ENCODE measurements at regions not wholly inside any gene's neighbourhood (a gene's known extent, or its start where the extent isn't known, plus 50 kb on each side); places are given as distances from the start of the nearest gene placed in this dataset.

DNA sequence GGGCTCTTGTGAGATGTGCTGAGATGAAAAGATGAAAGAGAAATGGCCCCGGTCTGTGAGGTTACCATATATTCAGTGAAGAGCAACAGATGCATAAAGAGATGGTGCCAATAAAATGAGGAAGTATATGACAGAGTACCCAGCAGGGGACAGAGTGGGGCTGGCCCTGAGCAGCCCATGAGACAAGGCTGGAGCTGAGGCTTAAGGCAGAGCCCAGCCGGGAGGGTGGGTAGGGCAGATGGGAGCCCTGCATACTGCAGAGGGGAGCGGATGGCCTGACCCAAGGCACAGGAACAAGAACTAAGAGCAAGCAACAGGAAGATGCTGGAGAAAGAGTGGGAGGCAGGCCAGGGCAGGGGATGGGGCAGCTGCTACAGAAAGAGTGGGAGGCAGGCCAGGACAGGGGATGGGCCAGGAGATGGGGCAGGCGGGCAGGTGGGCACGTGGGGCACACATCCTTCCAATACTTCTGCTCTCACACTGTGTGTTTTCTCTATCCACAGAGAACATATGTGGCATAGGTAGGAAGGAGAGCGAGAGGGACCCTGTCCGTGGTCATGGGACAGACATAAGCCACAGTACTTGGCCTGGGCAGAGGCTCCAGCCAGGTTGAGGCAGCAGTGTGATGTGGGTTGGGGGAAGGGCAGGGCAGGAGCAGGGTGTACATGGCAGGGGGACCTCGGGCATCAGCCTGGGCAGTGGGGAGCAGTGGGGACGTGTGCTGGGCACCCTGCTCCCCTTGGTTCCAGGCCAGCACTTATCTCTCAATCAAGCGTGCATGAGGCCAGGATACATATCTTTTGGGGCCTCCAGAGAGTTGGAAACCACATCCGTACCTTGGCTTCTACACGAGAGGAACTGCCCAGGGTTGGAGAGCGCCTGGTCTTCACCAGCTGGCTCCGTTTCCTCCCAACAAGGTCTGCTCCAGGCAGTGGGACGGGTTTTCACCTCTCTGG lies 91.6 kb upstream of the IKZF1 start:
- no peak for TF ChIP-seq EZH2 (IDR thresholded peaks at IDR 0.05; ENCODE audit: borderline replicate concordance)
- TF ChIP-seq, protein P1, sequence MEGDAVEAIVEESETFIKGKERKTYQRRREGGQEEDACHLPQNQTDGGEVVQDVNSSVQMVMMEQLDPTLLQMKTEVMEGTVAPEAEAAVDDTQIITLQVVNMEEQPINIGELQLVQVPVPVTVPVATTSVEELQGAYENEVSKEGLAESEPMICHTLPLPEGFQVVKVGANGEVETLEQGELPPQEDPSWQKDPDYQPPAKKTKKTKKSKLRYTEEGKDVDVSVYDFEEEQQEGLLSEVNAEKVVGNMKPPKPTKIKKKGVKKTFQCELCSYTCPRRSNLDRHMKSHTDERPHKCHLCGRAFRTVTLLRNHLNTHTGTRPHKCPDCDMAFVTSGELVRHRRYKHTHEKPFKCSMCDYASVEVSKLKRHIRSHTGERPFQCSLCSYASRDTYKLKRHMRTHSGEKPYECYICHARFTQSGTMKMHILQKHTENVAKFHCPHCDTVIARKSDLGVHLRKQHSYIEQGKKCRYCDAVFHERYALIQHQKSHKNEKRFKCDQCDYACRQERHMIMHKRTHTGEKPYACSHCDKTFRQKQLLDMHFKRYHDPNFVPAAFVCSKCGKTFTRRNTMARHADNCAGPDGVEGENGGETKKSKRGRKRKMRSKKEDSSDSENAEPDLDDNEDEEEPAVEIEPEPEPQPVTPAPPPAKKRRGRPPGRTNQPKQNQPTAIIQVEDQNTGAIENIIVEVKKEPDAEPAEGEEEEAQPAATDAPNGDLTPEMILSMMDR (IDR thresholded peaks at IDR 0.05; ENCODE audit: poor library complexity) = no peak

All from hepatocyte (in vitro differentiated cells).